Activated CD4-positive, alpha-beta T cell treated with anti-CD3 and anti-CD28 coated beads, Interleukin-2, amount 50 U/mL, for 48 hours (primary cell): ENCODE measurements at regions not wholly inside any gene's neighbourhood (a gene's known extent, or its start where the extent isn't known, plus 50 kb on each side); places are given as distances from the start of the nearest gene placed in this dataset.

Source experiments
- DNase-seq, 2 experiments: peaks; one replicate each; pipeline ENCODE4 v3.0.0-alpha.2; 2020

GRCh38 chrX:15191830-15192229 is 78.1 kb downstream of the ASB9 start:
- DNase-seq: no peak

GRCh38 chrX:15188039-15188438 is 81.8 kb downstream of the ASB9 start:
- DNase-seq: no peak

GRCh38 chrX:15177316-15177715 is 92.6 kb downstream of the ASB9 start:
- no peak for DNase-seq

- no peak for DNase-seq
Observed at GRCh38 chrX:15173411-15173810, 96.5 kb downstream of the ASB9 start.

- DNase-seq: no peak
Observed at GRCh38 chrX:15170927-15171326, 99.0 kb downstream of the ASB9 start.

- DNase-seq: no peak
Observed at GRCh38 chrX:15167826-15168225, 102.1 kb downstream of the ASB9 start.

- DNase-seq: no peak
Observed at GRCh38 chrX:15165832-15166231, 104.1 kb downstream of the ASB9 start.

- DNase-seq: no peak
Observed at GRCh38 chrX:15163131-15163530, 106.8 kb downstream of the ASB9 start.

- no peak for DNase-seq
Observed at GRCh38 chrX:15160558-15161095, 109.3 kb downstream of the ASB9 start.

GRCh38 chrX:15158736-15159406 is 111.0 kb downstream of the ASB9 start:
- peak; percentile 10 to 20 for DNase-seq

- no peak for DNase-seq
Observed at GRCh38 chrX:15158350-15158735, 111.5 kb downstream of the ASB9 start.

- DNase-seq: no peak
Observed at GRCh38 chrX:15157624-15158023, 112.3 kb downstream of the ASB9 start.

GRCh38 chrX:15151267-15152186 is 118.4 kb downstream of the ASB9 start:
- DNase-seq: peak; percentile 22 to 29

GRCh38 chrX:15150586-15150985 is 119.3 kb downstream of the ASB9 start:
- no peak for DNase-seq

- DNase-seq: peak; percentile 29 to 41
Observed at GRCh38 chrX:15146515-15146914, 123.4 kb downstream of the ASB9 start.

GRCh38 chrX:15143825-15144121 is 126.1 kb downstream of the ASB9 start:
- DNase-seq: no peak

- DNase-seq: peak; percentile 53 to 58
Observed at GRCh38 chrX:15143050-15143824, 126.6 kb downstream of the ASB9 start.

- no peak for DNase-seq
Observed at GRCh38 chrX:15142084-15142715, 127.7 kb downstream of the ASB9 start.

- no peak for DNase-seq
Observed at GRCh38 chrX:15136795-15137194, 133.1 kb downstream of the ASB9 start.

- DNase-seq: no peak
Observed at GRCh38 chrX:15129412-15129811, 140.5 kb downstream of the ASB9 start.

- DNase-seq: no peak
Observed at GRCh38 chrX:15128861-15129260, 141.0 kb downstream of the ASB9 start.

- no peak for DNase-seq
Observed at GRCh38 chrX:15127010-15127409, 142.9 kb downstream of the ASB9 start.

GRCh38 chrX:15116900-15117299 is 153.0 kb downstream of the ASB9 start:
- no peak for DNase-seq
